HEK293T (cell line): ENCODE measurements at regions not wholly inside any gene's neighbourhood (a gene's known extent, or its start where the extent isn't known, plus 50 kb on each side); places are given as distances from the start of the nearest gene placed in this dataset.

ENCODE experiments used
- CTCF ChIA-PET: fragments of 350-600 bp; formaldehyde crosslinking; extraction: SDS; loops from one replicate; lab custom pipeline; 2021; ENCODE audit warnings: antibody characterized with exemption, inconsistent platforms; lab: Yijun Ruan, JAX
- POLR2A ChIA-PET: fragments of 350-600 bp; formaldehyde crosslinking; extraction: SDS; loops from one replicate; lab custom pipeline; 2020; ENCODE audit warnings: antibody characterized with exemption, inconsistent platforms; lab: Yijun Ruan, JAX
- DNase-seq: peaks from one replicate; pipeline ENCODE4 v3.0.0; 2012; ENCODE audit warnings: mixed read lengths; ENCODE audit errors: extremely low spot score
- ARNT ChIP-seq: fragments of 450-650 bp; IDR thresholded peaks from 2 replicates; pipeline ENCODE4 v1.6.1; 2017; ENCODE audit warnings: mild to moderate bottlenecking
- BHLHE40 ChIP-seq: fragments of 450-650 bp; IDR thresholded peaks from 2 replicates; pipeline ENCODE4 v1.6.1; 2016; ENCODE audit warnings: mild to moderate bottlenecking, moderate library complexity, borderline replicate concordance
- CTBP1 ChIP-seq: fragments of 450-650 bp; IDR thresholded peaks from 2 replicates; pipeline ENCODE4 v1.6.1; 2016; ENCODE audit warnings: borderline replicate concordance
- ELF4 ChIP-seq: fragments of 450-650 bp; IDR thresholded peaks from 2 replicates; pipeline ENCODE4 v1.6.1; 2017; ENCODE audit warnings: antibody characterized with exemption
- FOXA1 ChIP-seq: fragments of 450-650 bp; IDR thresholded peaks from 2 replicates; pipeline ENCODE4 v1.6.1; 2016; ENCODE audit warnings: mild to moderate bottlenecking
- FOXK2 ChIP-seq: fragments of 450-650 bp; IDR thresholded peaks from 2 replicates; pipeline ENCODE4 v1.6.1; 2016; ENCODE audit warnings: mild to moderate bottlenecking
- FOXM1 ChIP-seq: fragments of 450-650 bp; IDR thresholded peaks from 2 replicates; pipeline ENCODE4 v1.6.1; 2017; ENCODE audit warnings: mild to moderate bottlenecking, borderline replicate concordance
- HDGF ChIP-seq: fragments of 450-650 bp; IDR thresholded peaks from 2 replicates; pipeline ENCODE4 v1.6.1; 2017; ENCODE audit warnings: antibody characterized with exemption, borderline replicate concordance
- L3MBTL2 ChIP-seq: fragments of 450-650 bp; conservative IDR thresholded peaks from 2 replicates; pipeline ENCODE4 v1.6.1; 2016; ENCODE audit warnings: mild to moderate bottlenecking
- LEF1 ChIP-seq: fragments of 450-650 bp; IDR thresholded peaks from 2 replicates; pipeline ENCODE4 v1.6.1; 2017; ENCODE audit warnings: mild to moderate bottlenecking, borderline replicate concordance
- NFRKB ChIP-seq: fragments of 450-650 bp; IDR thresholded peaks from 2 replicates; pipeline ENCODE4 v1.6.1; 2016; ENCODE audit warnings: mild to moderate bottlenecking, moderate library complexity
- PKNOX1 ChIP-seq: fragments of 450-650 bp; IDR thresholded peaks from 2 replicates; pipeline ENCODE4 v1.6.1; 2016
- SP1 ChIP-seq: fragments of 450-650 bp; IDR thresholded peaks from 2 replicates; pipeline ENCODE4 v1.6.1; 2017
- SUZ12 ChIP-seq: fragments of 450-650 bp; IDR thresholded peaks from 2 replicates; pipeline ENCODE4 v1.6.1; 2016; ENCODE audit warnings: mild to moderate bottlenecking
- TARDBP ChIP-seq: fragments of 450-650 bp; IDR thresholded peaks from 2 replicates; pipeline ENCODE4 v1.6.1; 2016
- ZNF384 ChIP-seq: fragments of 450-650 bp; IDR thresholded peaks from 2 replicates; pipeline ENCODE4 v1.6.1; 2016

- no peak for DNase-seq
- ChIA-PET POLR2A (no interaction called here), CTCF (no interaction called here)
- no peak for TF ChIP-seq FOXA1
- TF ChIP-seq PKNOX1, result no peak
- no peak for TF ChIP-seq FOXM1
Observed at GRCh38 chr15:62477929-62478328, 312.8 kb upstream of the C2CD4B start.

- ChIA-PET POLR2A (no interaction called here), CTCF (no interaction called here)
- TF ChIP-seq NFRKB, result no peak
- no peak for TF ChIP-seq ELF4
- TF ChIP-seq PKNOX1, result no peak
- TF ChIP-seq FOXM1, result no peak
- no peak for TF ChIP-seq BHLHE40
- TF ChIP-seq LEF1, result no peak
- TF ChIP-seq ARNT, result no peak
- no peak for TF ChIP-seq CTBP1
- no peak for TF ChIP-seq HDGF
- TF ChIP-seq SUZ12, result no peak
- no peak for TF ChIP-seq SP1
- no peak for TF ChIP-seq L3MBTL2
- TF ChIP-seq FOXK2, result no peak
- DNase-seq, result peak; percentile 49
Observed at GRCh38 chr15:62482785-62483429, 317.8 kb upstream of the C2CD4B start.

DNA sequence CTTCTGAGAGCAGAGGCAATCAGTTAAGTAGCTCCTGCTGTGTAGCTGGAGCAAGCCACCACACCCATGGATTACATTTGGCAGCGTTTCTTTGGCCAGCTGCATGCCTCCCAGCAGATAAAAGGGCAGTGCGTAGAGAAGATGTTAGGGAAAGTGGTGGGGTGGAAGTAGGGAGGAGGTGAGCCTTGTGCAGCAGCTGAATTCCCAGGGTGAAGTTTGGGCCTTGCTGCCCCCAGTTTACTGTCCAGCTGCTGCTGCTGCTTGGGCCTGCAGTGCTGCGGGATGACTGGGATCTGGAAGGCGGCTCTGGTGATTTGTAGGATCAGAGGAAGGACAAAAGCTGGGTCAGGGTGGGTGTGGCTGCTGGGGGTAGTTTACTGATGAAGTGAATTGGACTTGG, 318.7 kb upstream of the C2CD4B start:
- CTCF ChIA-PET, result no interaction called here
- DNase-seq, result no peak
- TF ChIP-seq ZNF384, result no peak
- TF ChIP-seq L3MBTL2, result no peak
- TF ChIP-seq HDGF, result no peak
- no peak for TF ChIP-seq PKNOX1
- no peak for TF ChIP-seq SP1
- no peak for TF ChIP-seq NFRKB
- TF ChIP-seq ARNT, result no peak
- TF ChIP-seq LEF1, result no peak
- TF ChIP-seq SUZ12, result no peak
- no peak for TF ChIP-seq FOXK2
- TF ChIP-seq BHLHE40, result no peak
- TF ChIP-seq FOXM1, result no peak
- TF ChIP-seq CTBP1, result no peak
- no peak for TF ChIP-seq TARDBP
- POLR2A ChIA-PET, result no interaction called here

GRCh38 chr15:62485170-62485720, 320.2 kb upstream of the C2CD4B start:
- TF ChIP-seq L3MBTL2 (no peak), BHLHE40 (no peak), FOXK2 (no peak), ELF4 (no peak), TARDBP (no peak), HDGF (no peak), FOXA1 (no peak), ZNF384 (no peak), LEF1 (no peak), FOXM1 (no peak), SP1 (no peak), ARNT (no peak), SUZ12 (no peak)
- ChIA-PET CTCF (interaction anchor here (0.6 kb wide), 1 partner anchor 749 kb away, joined by 5 read pairs; no protein-coding TSS in a partner anchor), POLR2A (no interaction called here)
- no peak for DNase-seq

- ChIA-PET POLR2A (no interaction called here), CTCF (interaction anchor here (0.6 kb wide), 1 partner anchor 750 kb away, joined by 5 read pairs; no protein-coding TSS in a partner anchor)
- TF ChIP-seq LEF1 (no peak), HDGF (no peak), TARDBP (no peak), BHLHE40 (no peak), CTBP1 (no peak), SUZ12 (no peak), PKNOX1 (no peak), FOXM1 (no peak), NFRKB (no peak), ZNF384 (no peak), ARNT (no peak), SP1 (no peak)
- DNase-seq, result no peak
Observed at GRCh38 chr15:62486041-62486440, 321.0 kb upstream of the C2CD4B start.

DNA sequence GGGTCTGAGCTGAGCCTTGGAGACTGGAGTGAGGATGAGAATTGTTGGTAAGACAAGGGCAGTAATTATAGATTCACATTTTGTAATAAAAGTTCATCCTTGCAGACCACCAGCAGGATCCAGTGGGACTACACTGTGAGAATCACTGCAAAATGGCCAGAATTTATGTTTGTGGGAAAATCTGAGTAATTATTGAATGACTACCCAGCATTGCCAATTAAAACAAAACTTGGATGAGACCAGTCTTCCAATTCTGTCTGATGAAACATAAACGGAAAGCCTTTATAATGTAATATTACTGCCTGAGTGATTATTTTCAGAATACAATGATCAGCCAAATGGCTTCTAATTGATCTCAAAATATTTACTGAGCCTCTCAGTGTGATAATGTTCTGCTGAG, 323.3 kb upstream of the C2CD4B start:
- TF ChIP-seq L3MBTL2, result no peak
- no peak for TF ChIP-seq BHLHE40
- TF ChIP-seq CTBP1, result no peak
- DNase-seq, result no peak
- ChIA-PET CTCF (no interaction called here), POLR2A (no interaction called here)
